ENCODE measurements at regions not wholly inside any gene's neighbourhood (a gene's known extent, or its start where the extent isn't known, plus 50 kb on each side); places are given as distances from the start of the nearest gene placed in this dataset.

- TF ChIP-seq SIN3A (IDR thresholded peaks at IDR 0.05; ENCODE audit: borderline replicate concordance, insufficient read depth, low read length) (no peak), FOXP2 (optimal IDR thresholded peaks at IDR 0.05; ENCODE audit: borderline replicate concordance, extremely low read depth, extremely low read length, insufficient read depth) (no peak), TAF1 (IDR thresholded peaks at IDR 0.05; ENCODE audit: borderline replicate concordance, insufficient read depth, low read length) (no peak)
These were observed 272.8 kb downstream of the COG6 start for GRCh38 chr13:39928261-39928660.

GRCh38 chr13:39929583-39929982, 274.1 kb downstream of the COG6 start:
- no peak for TF ChIP-seq TAF1 (IDR thresholded peaks at IDR 0.05; ENCODE audit: borderline replicate concordance, insufficient read depth, low read length)
- no peak for TF ChIP-seq SIN3A (IDR thresholded peaks at IDR 0.05; ENCODE audit: borderline replicate concordance, insufficient read depth, low read length)
- no peak for TF ChIP-seq REST (IDR thresholded peaks at IDR 0.05; ENCODE audit: insufficient read depth in 1 of 2, low read depth in 2 of 2, low read length in 2 of 2)
- TF ChIP-seq POLR2AphosphoS5 (IDR thresholded peaks at IDR 0.05; ENCODE audit: low read depth, low read length): no peak
- no peak for TF ChIP-seq FOXP2 (optimal IDR thresholded peaks at IDR 0.05; ENCODE audit: borderline replicate concordance, extremely low read depth, extremely low read length, insufficient read depth)

GRCh38 chr13:39930060-39930459, 274.6 kb downstream of the COG6 start:
- TF ChIP-seq REST (IDR thresholded peaks at IDR 0.05; ENCODE audit: insufficient read depth in 1 of 2, low read depth in 2 of 2, low read length in 2 of 2) (no peak), SIN3A (IDR thresholded peaks at IDR 0.05; ENCODE audit: borderline replicate concordance, insufficient read depth, low read length) (no peak), TAF1 (IDR thresholded peaks at IDR 0.05; ENCODE audit: borderline replicate concordance, insufficient read depth, low read length) (no peak), POLR2AphosphoS5 (IDR thresholded peaks at IDR 0.05; ENCODE audit: low read depth, low read length) (no peak), FOXP2 (optimal IDR thresholded peaks at IDR 0.05; ENCODE audit: borderline replicate concordance, extremely low read depth, extremely low read length, insufficient read depth) (no peak)

- no peak for TF ChIP-seq REST (IDR thresholded peaks at IDR 0.05; ENCODE audit: insufficient read depth in 1 of 2, low read depth in 2 of 2, low read length in 2 of 2)
- no peak for TF ChIP-seq SIN3A (IDR thresholded peaks at IDR 0.05; ENCODE audit: borderline replicate concordance, insufficient read depth, low read length)
- no peak for TF ChIP-seq FOXP2 (optimal IDR thresholded peaks at IDR 0.05; ENCODE audit: borderline replicate concordance, extremely low read depth, extremely low read length, insufficient read depth)
- TF ChIP-seq POLR2AphosphoS5 (IDR thresholded peaks at IDR 0.05; ENCODE audit: low read depth, low read length): no peak
- TF ChIP-seq TAF1 (IDR thresholded peaks at IDR 0.05; ENCODE audit: borderline replicate concordance, insufficient read depth, low read length): no peak
These were observed 275.3 kb downstream of the COG6 start for GRCh38 chr13:39930544-39931444.

- no peak for TF ChIP-seq POLR2AphosphoS5 (IDR thresholded peaks at IDR 0.05; ENCODE audit: low read depth, low read length)
- no peak for TF ChIP-seq FOXP2 (optimal IDR thresholded peaks at IDR 0.05; ENCODE audit: borderline replicate concordance, extremely low read depth, extremely low read length, insufficient read depth)
- no peak for TF ChIP-seq SIN3A (IDR thresholded peaks at IDR 0.05; ENCODE audit: borderline replicate concordance, insufficient read depth, low read length)
- TF ChIP-seq REST (IDR thresholded peaks at IDR 0.05; ENCODE audit: insufficient read depth in 1 of 2, low read depth in 2 of 2, low read length in 2 of 2): no peak
- no peak for TF ChIP-seq TAF1 (IDR thresholded peaks at IDR 0.05; ENCODE audit: borderline replicate concordance, insufficient read depth, low read length)
These were observed 276.0 kb downstream of the COG6 start for GRCh38 chr13:39931505-39931904.

Measured in PFSK-1 (cell line).